KMS-11 (cell line): ENCODE measurements at regions not wholly inside any gene's neighbourhood (a gene's known extent, or its start where the extent isn't known, plus 50 kb on each side); places are given as distances from the start of the nearest gene placed in this dataset.

Experiments
- H2AFZ ChIP-seq: fragments of 200-600 bp; sonication (generic); 2 replicates; pipeline ENCODE4 v1.6.1; 2016; ENCODE audit warnings: antibody characterized with exemption, mixed run types, low read depth
- H3K27ac ChIP-seq: fragments of 200-600 bp; sonication (generic); 2 replicates; pipeline ENCODE4 v1.6.1; 2016; ENCODE audit warnings: mild to moderate bottlenecking, mixed run types
- H3K27me3 ChIP-seq: fragments of 200-600 bp; sonication (generic); 2 replicates; pipeline ENCODE4 v1.6.1; 2017; ENCODE audit warnings: mild to moderate bottlenecking, low read depth, mixed run types, moderate library complexity; ENCODE audit not compliant: insufficient read depth
- H3K36me3 ChIP-seq: fragments of 200-600 bp; sonication (generic); 2 replicates; pipeline ENCODE4 v1.6.1; 2017; ENCODE audit warnings: mild to moderate bottlenecking, mixed run types; ENCODE audit not compliant: insufficient read depth
- H3K4me1 ChIP-seq: fragments of 200-600 bp; sonication (generic); 2 replicates; pipeline ENCODE4 v1.6.1; 2016; ENCODE audit warnings: mild to moderate bottlenecking, low read depth, mixed run types; ENCODE audit not compliant: poor library complexity, severe bottlenecking
- H3K4me2 ChIP-seq: fragments of 200-600 bp; sonication (generic); 2 replicates; pipeline ENCODE4 v1.7.0; 2016; ENCODE audit warnings: mild to moderate bottlenecking, mixed run types
- H3K4me3 ChIP-seq: fragments of 200-600 bp; sonication (generic); IDR thresholded peaks from 2 replicates; pipeline ENCODE4 v1.6.1; 2017; ENCODE audit warnings: low read depth, low read length, mixed read lengths; ENCODE audit not compliant: insufficient read depth
- H3K79me2 ChIP-seq: fragments of 200-600 bp; sonication (generic); 2 replicates; pipeline ENCODE4 v1.6.1; 2016; ENCODE audit warnings: low read depth, mixed run types; ENCODE audit not compliant: insufficient read depth
- H3K9ac ChIP-seq: fragments of 200-600 bp; sonication (generic); 2 replicates; pipeline ENCODE4 v1.6.1; 2016; ENCODE audit warnings: mild to moderate bottlenecking, mixed run types
- H4K20me1 ChIP-seq: fragments of 200-600 bp; sonication (generic); 2 replicates; pipeline ENCODE4 v1.6.1; 2016; ENCODE audit warnings: mild to moderate bottlenecking, mixed run types; ENCODE audit not compliant: insufficient read depth
- CTCF ChIP-seq: fragments of 200-600 bp; sonication (generic); conservative IDR thresholded peaks from 2 replicates; pipeline ENCODE4 v1.6.1; 2017; ENCODE audit warnings: low read depth, mild to moderate bottlenecking, antibody characterized with exemption, low read length, moderate library complexity, mixed read lengths

GRCh38 chr12:98402671-98403070, 112.7 kb upstream of the TMPO start:
- H3K27me3 ChIP-seq, result no peaks in the 10 kb centered on the region

GRCh38 chr12:98403385-98403784, 112.0 kb upstream of the TMPO start:
- H2AFZ ChIP-seq, result no peak overlapping the region
- H3K4me3 ChIP-seq, result no peak overlapping the region
- no peaks in the 10 kb centered on the region for H3K4me1 ChIP-seq
- no peak for TF ChIP-seq CTCF
- no peaks in the 10 kb centered on the region for H4K20me1 ChIP-seq
- H3K36me3 ChIP-seq, result no peaks in the 10 kb centered on the region
- H3K4me2 ChIP-seq, result no peak overlapping the region
- H3K9ac ChIP-seq, result no peak overlapping the region
- no peaks in the 10 kb centered on the region for H3K79me2 ChIP-seq
- no peaks in the 10 kb centered on the region for H3K27me3 ChIP-seq
- H3K27ac ChIP-seq, result no peak overlapping the region

More at GRCh38 chr12:98402671-98403070, 112.7 kb upstream of the TMPO start:
- no peak overlapping the region for H2AFZ ChIP-seq
- H3K4me1 ChIP-seq, result peaks cover 4% of the 10 kb centered on the region
- H3K4me2 ChIP-seq, result no peak overlapping the region
- no peaks in the 10 kb centered on the region for H3K79me2 ChIP-seq
- no peaks in the 10 kb centered on the region for H4K20me1 ChIP-seq
- no peaks in the 10 kb centered on the region for H3K36me3 ChIP-seq
- no peak overlapping the region for H3K4me3 ChIP-seq
- no peak for TF ChIP-seq CTCF
- no peak overlapping the region for H3K27ac ChIP-seq
- no peak overlapping the region for H3K9ac ChIP-seq

- no peak for TF ChIP-seq CTCF
- Histone ChIP-seq H2AFZ (no peak overlapping the region), H3K4me1 (no peaks in the 10 kb centered on the region), H3K4me2 (no peak overlapping the region), H3K27me3 (no peaks in the 10 kb centered on the region), H3K4me3 (no peak overlapping the region), H3K36me3 (no peaks in the 10 kb centered on the region), H3K9ac (no peak overlapping the region), H4K20me1 (no peaks in the 10 kb centered on the region), H3K27ac (no peak overlapping the region), H3K79me2 (no peaks in the 10 kb centered on the region)
Observed at GRCh38 chr12:98403936-98404335, 111.5 kb upstream of the TMPO start.

- H3K4me3 ChIP-seq, result no peak overlapping the region
- TF ChIP-seq CTCF, result no peak
- H3K27me3 ChIP-seq, result no peaks in the 10 kb centered on the region
- H4K20me1 ChIP-seq, result no peaks in the 10 kb centered on the region
- no peaks in the 10 kb centered on the region for H3K36me3 ChIP-seq
- no peak overlapping the region for H2AFZ ChIP-seq
- H3K9ac ChIP-seq, result no peak overlapping the region
- no peak overlapping the region for H3K4me2 ChIP-seq
- no peak overlapping the region for H3K27ac ChIP-seq
- H3K4me1 ChIP-seq, result no peaks in the 10 kb centered on the region
- H3K79me2 ChIP-seq, result no peaks in the 10 kb centered on the region
Observed at GRCh38 chr12:98405805-98406366, 109.5 kb upstream of the TMPO start.
